CD4-positive, CD25-positive, alpha-beta regulatory T cell (primary cell): ENCODE measurements at regions not wholly inside any gene's neighbourhood (a gene's known extent, or its start where the extent isn't known, plus 50 kb on each side); places are given as distances from the start of the nearest gene placed in this dataset.
"Not testable (repeated sequence)": the region's sequence is repeated elsewhere in the genome, so short reads cannot be mapped to it uniquely, and the experiment has no call there.

Experiments
- ATAC-seq, 2 donors: fragments of 150-1000 bp; cut with Tn5 transposase; one replicate each; pipeline ENCODE4 v1.10.0; 2021; ENCODE audit warnings: low read depth in 2 of 2, moderate number of reproducible peaks in 2 of 2, moderate library complexity in 1 of 2
- DNase-seq, 3 donors: peaks; one replicate each; pipeline versions ENCODE4 v3.0.0 to v3.0.0-alpha.2; 2012 to 2022; ENCODE audit warnings: mixed read lengths in 1 of 3
- H3K27ac ChIP-seq: one replicate; pipeline ENCODE4 v1.7.0; 2013; ENCODE audit warnings: mild to moderate bottlenecking, low read length; ENCODE audit not compliant: insufficient read depth, poor library complexity, severe bottlenecking
- H3K27me3 ChIP-seq: one replicate; pipeline ENCODE4 v1.7.0; 2013; ENCODE audit warnings: low read length; ENCODE audit not compliant: control insufficient read depth, insufficient read depth
- H3K36me3 ChIP-seq: one replicate; pipeline ENCODE4 v1.7.0; 2013; ENCODE audit warnings: mild to moderate bottlenecking, low read length, moderate library complexity; ENCODE audit not compliant: control insufficient read depth, insufficient read depth
- H3K4me1 ChIP-seq: 2 replicates; pipeline ENCODE4 v1.7.0; 2013; ENCODE audit warnings: mild to moderate bottlenecking, low read length; ENCODE audit not compliant: insufficient read depth, control insufficient read depth, poor library complexity, severe bottlenecking
- H3K4me3 ChIP-seq: one replicate; pipeline ENCODE4 v1.7.0; 2013; ENCODE audit warnings: low read depth, mild to moderate bottlenecking, low read length, moderate library complexity
- H3K9me3 ChIP-seq, 2 experiments: 1 replicate in 1 of 2; 2 replicates in 1 of 2; pipeline ENCODE4 v1.7.0; 2013; ENCODE audit warnings: low read length in 2 of 2, mild to moderate bottlenecking in 1 of 2, moderate library complexity in 1 of 2; ENCODE audit not compliant: control insufficient read depth in 2 of 2
- H3K27ac Mint-ChIP-seq, 3 donors: one replicate each; pipeline ENCODE4 v1.8.0; 2020 to 2022; ENCODE audit warnings: mild to moderate bottlenecking in 3 of 3, mixed read lengths in 3 of 3, moderate library complexity in 2 of 3
- H3K27me3 Mint-ChIP-seq: one replicate; pipeline ENCODE4 v1.8.0; 2022; ENCODE audit warnings: mild to moderate bottlenecking, mixed read lengths
- H3K36me3 Mint-ChIP-seq: one replicate; pipeline ENCODE4 v1.8.0; 2020; ENCODE audit warnings: mixed read lengths
- H3K4me1 Mint-ChIP-seq, 4 donors: one replicate each; pipeline ENCODE4 v1.8.0; 2020 to 2022; ENCODE audit warnings: mixed read lengths in 4 of 4, mild to moderate bottlenecking in 1 of 4
- H3K4me3 Mint-ChIP-seq, 4 donors: one replicate each; pipeline ENCODE4 v1.8.0; 2020 to 2022; ENCODE audit warnings: mild to moderate bottlenecking in 4 of 4, mixed read lengths in 4 of 4, moderate library complexity in 3 of 4
- H3K9me3 Mint-ChIP-seq, 7 donors: one replicate each; pipeline ENCODE4 v1.8.0; 2020 to 2022; ENCODE audit warnings: mixed read lengths in 7 of 7, mild to moderate bottlenecking in 3 of 7, moderate library complexity in 2 of 7

- Histone ChIP-seq H3K27me3 (no peaks in the 10 kb centered on the region), H3K27ac (no peak overlapping the region), H3K36me3 (no peaks in the 10 kb centered on the region), H3K9me3 (no peaks in the 10 kb centered on the region), H3K4me1 (no peaks in the 10 kb centered on the region), H3K4me3 (no peak overlapping the region)
- Mint-ChIP-seq H3K4me1 (no peaks in the 10 kb centered on the region), H3K9me3 (peaks cover 1 to 25% (median 4%) of the 10 kb centered on the region in 7 donors), H3K27me3 (no peaks in the 10 kb centered on the region), H3K36me3 (no peaks in the 10 kb centered on the region), H3K4me3 (no peak overlapping the region), H3K27ac (no peak overlapping the region)
- DNase-seq (no peak), ATAC-seq (no peak)
Measured at GRCh38 chr10:55800602-55801352, 560.3 kb downstream of the ZWINT start.

GRCh38 chr10:55793024-55793423 is 568.0 kb downstream of the ZWINT start:
- DNase-seq (no peak), ATAC-seq (no peak)

GRCh38 chr10:55790276-55790675 is 570.8 kb downstream of the ZWINT start:
- not testable (repeated sequence) for H3K27ac ChIP-seq, H3K36me3 Mint-ChIP-seq, H3K9me3 ChIP-seq, H3K27ac Mint-ChIP-seq, H3K36me3 ChIP-seq, H3K4me1 ChIP-seq, H3K27me3 Mint-ChIP-seq, DNase-seq, H3K4me3 Mint-ChIP-seq, H3K27me3 ChIP-seq, H3K4me1 Mint-ChIP-seq, H3K4me3 ChIP-seq, ATAC-seq
- peaks cover 0 to 12% (median 6%) of the 10 kb centered on the region in 7 donors for H3K9me3 Mint-ChIP-seq

More at GRCh38 chr10:55793024-55793423, 568.0 kb downstream of the ZWINT start:
- no peaks in the 10 kb centered on the region for H3K36me3 Mint-ChIP-seq
- H3K9me3 Mint-ChIP-seq, result peaks cover 0 to 12% (median 6%) of the 10 kb centered on the region in 7 donors
- Histone ChIP-seq H3K27me3 (no peaks in the 10 kb centered on the region), H3K36me3 (no peaks in the 10 kb centered on the region), H3K27ac (no peak overlapping the region), H3K4me3 (no peak overlapping the region), H3K4me1 (no peaks in the 10 kb centered on the region), H3K9me3 (no peaks in the 10 kb centered on the region)
- no peaks in the 10 kb centered on the region for H3K4me1 Mint-ChIP-seq
- H3K27me3 Mint-ChIP-seq, result no peaks in the 10 kb centered on the region
- H3K27ac Mint-ChIP-seq, result no peak overlapping the region
- no peak overlapping the region for H3K4me3 Mint-ChIP-seq

GRCh38 chr10:55786461-55787050 is 574.5 kb downstream of the ZWINT start:
- Histone ChIP-seq H3K36me3 (no peaks in the 10 kb centered on the region), H3K4me1 (no peaks in the 10 kb centered on the region), H3K27ac (no peak overlapping the region), H3K9me3 (no peaks in the 10 kb centered on the region), H3K27me3 (no peaks in the 10 kb centered on the region), H3K4me3 (no peak overlapping the region)
- Mint-ChIP-seq H3K4me1 (no peaks in the 10 kb centered on the region), H3K9me3 (peaks cover 1 to 12% (median 5%) of the 10 kb centered on the region in 7 donors), H3K27ac (no peak overlapping the region), H3K36me3 (no peaks in the 10 kb centered on the region), H3K4me3 (no peak overlapping the region), H3K27me3 (no peaks in the 10 kb centered on the region)
- DNase-seq, result no peak
- no peak for ATAC-seq

- Mint-ChIP-seq H3K4me1 (no peaks in the 10 kb centered on the region), H3K9me3 (peaks cover 0 to 14% (median 3%) of the 10 kb centered on the region in 7 donors), H3K27ac (no peak overlapping the region), H3K27me3 (no peaks in the 10 kb centered on the region), H3K4me3 (no peak overlapping the region), H3K36me3 (no peaks in the 10 kb centered on the region)
- Histone ChIP-seq H3K36me3 (no peaks in the 10 kb centered on the region), H3K27me3 (no peaks in the 10 kb centered on the region), H3K4me3 (no peak overlapping the region), H3K9me3 (no peaks in the 10 kb centered on the region), H3K4me1 (no peaks in the 10 kb centered on the region), H3K27ac (no peak overlapping the region)
- no peak for ATAC-seq
- no peak for DNase-seq
Measured at GRCh38 chr10:55782181-55782580, 578.9 kb downstream of the ZWINT start.

- H3K27ac Mint-ChIP-seq, result no peak overlapping the region
- Histone ChIP-seq H3K4me3 (no peak overlapping the region), H3K4me1 (no peaks in the 10 kb centered on the region), H3K27ac (no peak overlapping the region), H3K9me3 (peaks cover 0 to 2% of the 10 kb centered on the region in 2 experiments), H3K27me3 (no peaks in the 10 kb centered on the region), H3K36me3 (no peaks in the 10 kb centered on the region)
- no peaks in the 10 kb centered on the region for H3K27me3 Mint-ChIP-seq
- no peaks in the 10 kb centered on the region for H3K4me1 Mint-ChIP-seq
- no peaks in the 10 kb centered on the region for H3K36me3 Mint-ChIP-seq
- H3K9me3 Mint-ChIP-seq, result peaks cover 0 to 5% (median 0%) of the 10 kb centered on the region in 7 donors
- no peak for ATAC-seq
- DNase-seq, result no peak
- no peak overlapping the region for H3K4me3 Mint-ChIP-seq
Measured at GRCh38 chr10:55766212-55766611, 594.8 kb downstream of the ZWINT start.

GRCh38 chr10:55750458-55750857 is 610.6 kb downstream of the ZWINT start:
- H3K36me3 ChIP-seq, result no peaks in the 10 kb centered on the region
- H3K27ac ChIP-seq, result no peak overlapping the region
- Mint-ChIP-seq H3K36me3 (no peaks in the 10 kb centered on the region), H3K27me3 (no peaks in the 10 kb centered on the region), H3K4me3 (no peak overlapping the region), H3K27ac (no peak overlapping the region), H3K9me3 (peaks cover 0 to 13% (median 6%) of the 10 kb centered on the region in 7 donors), H3K4me1 (no peaks in the 10 kb centered on the region)
- H3K4me3 ChIP-seq, result no peak overlapping the region
- no peaks in the 10 kb centered on the region for H3K27me3 ChIP-seq
- no peak for DNase-seq
- H3K9me3 ChIP-seq, result peaks cover 0 to 2% of the 10 kb centered on the region in 2 experiments
- ATAC-seq, result no peak
- H3K4me1 ChIP-seq, result no peaks in the 10 kb centered on the region

- Mint-ChIP-seq H3K27ac (no peak overlapping the region), H3K27me3 (no peaks in the 10 kb centered on the region), H3K9me3 (peaks cover 0 to 13% (median 6%) of the 10 kb centered on the region in 7 donors)
Measured at GRCh38 chr10:55747244-55747643, 613.8 kb downstream of the ZWINT start.

More at GRCh38 chr10:55747244-55747643, 613.8 kb downstream of the ZWINT start:
- Mint-ChIP-seq H3K4me3 (no peak overlapping the region), H3K4me1 (no peaks in the 10 kb centered on the region), H3K36me3 (no peaks in the 10 kb centered on the region)
- no peaks in the 10 kb centered on the region for H3K27me3 ChIP-seq
- no peak overlapping the region for H3K4me3 ChIP-seq
- ATAC-seq (no peak), DNase-seq (no peak)
- no peak overlapping the region for H3K27ac ChIP-seq
- H3K4me1 ChIP-seq, result no peaks in the 10 kb centered on the region
- no peaks in the 10 kb centered on the region for H3K36me3 ChIP-seq
- peaks cover 0 to 2% of the 10 kb centered on the region in 2 experiments for H3K9me3 ChIP-seq
